GM12865 (cell line): ENCODE measurements at regions not wholly inside any gene's neighbourhood (a gene's known extent, or its start where the extent isn't known, plus 50 kb on each side); places are given as distances from the start of the nearest gene placed in this dataset.
A peak's percentile ranks its signal among the peaks of the same experiment; 100 is the strongest.

ENCODE experiments used
- DNase-seq: peaks from one replicate; pipeline ENCODE4 v3.0.0; 2010; ENCODE audit warnings: low read depth
- H3K4me3 ChIP-seq: 2 replicates; pipeline ENCODE4 v1.5.1; 2011; ENCODE audit warnings: mild to moderate bottlenecking, low read depth, low read length, control low read depth
- CTCF ChIP-seq: IDR thresholded peaks from 2 replicates; pipeline ENCODE4 v1.5.1; 2011; ENCODE audit warnings: low read length, control low read depth, low read depth, inconsistent platforms; ENCODE audit not compliant: insufficient read depth; ENCODE audit errors: missing control alignments

GRCh38 chr4:183783306-183783705, 121.8 kb upstream of the STOX2 start:
- TF ChIP-seq CTCF = no peak
- no peak overlapping the region for H3K4me3 ChIP-seq
- no peak for DNase-seq

GRCh38 chr4:183783991-183784553, 121.0 kb upstream of the STOX2 start:
- TF ChIP-seq CTCF = no peak
- no peak for DNase-seq
- no peak overlapping the region for H3K4me3 ChIP-seq

GRCh38 chr4:183788308-183788905, 116.7 kb upstream of the STOX2 start:
- peak; percentile 20 for DNase-seq
- no peak overlapping the region for H3K4me3 ChIP-seq
- no peak for TF ChIP-seq CTCF

- DNase-seq = peak; percentile 24
- TF ChIP-seq CTCF = no peak
- H3K4me3 ChIP-seq = no peak overlapping the region
Observed at GRCh38 chr4:183789657-183790056, 115.5 kb upstream of the STOX2 start.

GRCh38 chr4:183790661-183791060, 114.4 kb upstream of the STOX2 start:
- DNase-seq = no peak
- no peak overlapping the region for H3K4me3 ChIP-seq
- TF ChIP-seq CTCF = no peak

- no peak for DNase-seq
- no peak for TF ChIP-seq CTCF
- H3K4me3 ChIP-seq = no peak overlapping the region
Observed at GRCh38 chr4:183797011-183797444, 108.1 kb upstream of the STOX2 start.
